HCT116 (cell line): ENCODE measurements at regions not wholly inside any gene's neighbourhood (a gene's known extent, or its start where the extent isn't known, plus 50 kb on each side); places are given as distances from the start of the nearest gene placed in this dataset.

Experiments
- ATAC-seq: fragments of 200-7000 bp; cut with Tn5 transposase; 2 replicates; pipeline ENCODE4 v1.9.1; 2020; ENCODE audit warnings: mild to moderate bottlenecking, moderate library complexity
- BruUV-seq: library from RNA; stranded (reverse); fragments of 400-500 nt; replicated peaks from 2 replicates; lab custom pipeline; 2021; lab: Mats Ljungman, UMichigan
- CTCF ChIA-PET: fragments of 300-600 bp; sonication (Branson Sonifier 250); formaldehyde crosslinking; loops from one replicate; lab custom pipeline; 2021; ENCODE audit warnings: antibody characterized with exemption; lab: Charles Lee
- POLR2A ChIA-PET: fragments of 300-600, 350-600 bp; sonication (Branson Sonifier 250); formaldehyde crosslinking; loops from one replicate; lab custom pipeline; 2021; ENCODE audit warnings: antibody characterized with exemption; lab: Charles Lee
- RAD21 ChIA-PET, 2 experiments: fragments of 300-600 bp; sonication (Branson Sonifier 250); formaldehyde crosslinking; loops; one replicate each; lab custom pipeline; 2023; ENCODE audit warnings: low total read pairs in 2 of 2; ENCODE audit not compliant: uncharacterized antibody in 2 of 2, unreplicated experiment in 2 of 2, low non-redundant PET in 1 of 2; lab: Charles Lee
- DNase-seq: peaks from one replicate; pipeline ENCODE4 v3.0.0-alpha.2; 2010; ENCODE audit warnings: low read depth, low spot score
- H2AFZ ChIP-seq: fragments of 200-600 bp; shearing (Covaris generic), sonication (generic); 2 replicates; pipeline ENCODE4 v1.6.1; 2017; ENCODE audit warnings: low read depth, mixed run types, mixed read lengths, antibody characterized with exemption, low read length; ENCODE audit not compliant: poor library complexity, severe bottlenecking
- H3K27ac ChIP-seq: 2 replicates; pipeline ENCODE4 v1.5.1; 2012; ENCODE audit warnings: low read depth, low read length
- H3K27me3 ChIP-seq: fragments of 200-600 bp; sonication (generic); 2 replicates; pipeline ENCODE4 v1.6.1; 2016; ENCODE audit warnings: mixed run types, low read length, mixed read lengths; ENCODE audit not compliant: insufficient read depth
- H3K36me3 ChIP-seq, 2 experiments: fragments of 200-500 bp in 1 of 2; fragments of 200-600 bp in 1 of 2; sonication (Bioruptor generic) in 1 of 2; sonication (generic) in 1 of 2; 2 replicates each; pipeline versions ENCODE4 v1.5.1 to v1.6.1; 2014 to 2016; ENCODE audit warnings: low read length in 2 of 2, inconsistent platforms in 1 of 2, mixed read lengths in 1 of 2, mixed run types in 1 of 2; ENCODE audit not compliant: insufficient read depth in 2 of 2, control insufficient read depth in 1 of 2
- H3K4me1 ChIP-seq, 2 experiments: fragments of 200-600 bp in 1 of 2; sonication (generic) in 1 of 2; 2 replicates each; pipeline versions ENCODE4 v1.5.1 to v1.6.1; 2012 to 2017; ENCODE audit warnings: low read length in 2 of 2, inconsistent platforms in 1 of 2, mild to moderate bottlenecking in 1 of 2, mixed read lengths in 1 of 2, mixed run types in 1 of 2, moderate library complexity in 1 of 2; ENCODE audit not compliant: insufficient read depth in 2 of 2, control insufficient read depth in 1 of 2
- H3K4me2 ChIP-seq: fragments of 200-600 bp; sonication (generic); 2 replicates; pipeline ENCODE4 v1.6.1; 2017; ENCODE audit warnings: mixed run types, low read length, mixed read lengths
- H3K4me3 ChIP-seq, 2 experiments: fragments of 200-600 bp in 1 of 2; sonication (generic) in 1 of 2; replicated peaks in 1 of 2; 2 replicates each; pipeline ENCODE4 v1.5.1; 2011 to 2016; ENCODE audit warnings: low read length in 2 of 2, control low read depth in 1 of 2, low read depth in 1 of 2, mild to moderate bottlenecking in 1 of 2, mixed read lengths in 1 of 2, mixed run types in 1 of 2
- H3K79me2 ChIP-seq: fragments of 200-600 bp; sonication (generic); 2 replicates; pipeline ENCODE4 v1.6.1; 2017; ENCODE audit warnings: mild to moderate bottlenecking, mixed run types, low read length, moderate library complexity, mixed read lengths; ENCODE audit not compliant: insufficient read depth
- H3K9ac ChIP-seq: fragments of 200-600 bp; sonication (generic); 2 replicates; pipeline ENCODE4 v1.6.1; 2016; ENCODE audit warnings: low read length, mixed read lengths
- H3K9me2 ChIP-seq: fragments of 200-600 bp; sonication (generic), shearing (Covaris generic); 2 replicates; pipeline ENCODE4 v1.6.1; 2017; ENCODE audit warnings: mixed run types, mild to moderate bottlenecking, moderate library complexity; ENCODE audit not compliant: insufficient read depth
- H3K9me3 ChIP-seq, 2 experiments: fragments of 200-500 bp in 1 of 2; fragments of 200-600 bp in 1 of 2; sonication (Bioruptor generic) in 1 of 2; sonication (generic) in 1 of 2; 2 replicates each; pipeline ENCODE4 v1.6.1; 2014 to 2017; ENCODE audit warnings: low read length in 2 of 2, mixed read lengths in 2 of 2, inconsistent platforms in 1 of 2, low read depth in 1 of 2, mild to moderate bottlenecking in 1 of 2, mixed run types in 1 of 2, moderate library complexity in 1 of 2; ENCODE audit not compliant: control insufficient read depth in 1 of 2, insufficient read depth in 1 of 2
- H4K20me1 ChIP-seq: fragments of 200-600 bp; sonication (generic), shearing (Covaris generic); 2 replicates; pipeline ENCODE4 v1.6.1; 2017; ENCODE audit warnings: mixed run types, mild to moderate bottlenecking, moderate library complexity; ENCODE audit not compliant: insufficient read depth
- CEBPB ChIP-seq: IDR thresholded peaks from 2 replicates; pipeline ENCODE4 v1.6.1; 2012; ENCODE audit warnings: low read depth
- CTCF ChIP-seq, 3 experiments: fragments of 200-600 bp in 1 of 3; sonication (generic) in 1 of 3; IDR thresholded peaks in 2 of 3; conservative IDR thresholded peaks in 1 of 3; 2 replicates each; pipeline ENCODE4 v1.5.1; 2012 to 2017; ENCODE audit warnings: low read depth in 2 of 3, low read length in 2 of 3, antibody characterized with exemption in 1 of 3, borderline replicate concordance in 1 of 3, control low read depth in 1 of 3, mild to moderate bottlenecking in 1 of 3, mixed read lengths in 1 of 3, mixed run types in 1 of 3, moderate library complexity in 1 of 3; ENCODE audit not compliant: insufficient read depth in 1 of 3
- EGR1 ChIP-seq: IDR thresholded peaks from 2 replicates; pipeline ENCODE4 v1.6.1; 2012; ENCODE audit warnings: low read depth
- FOSL1 ChIP-seq: IDR thresholded peaks from 2 replicates; pipeline ENCODE4 v1.6.1; 2012; ENCODE audit warnings: low read depth
- JUND ChIP-seq: IDR thresholded peaks from 2 replicates; pipeline ENCODE4 v1.6.1; 2012
- MAX ChIP-seq: IDR thresholded peaks from 2 replicates; pipeline ENCODE4 v1.6.1; 2012
- REST ChIP-seq: IDR thresholded peaks from 2 replicates; pipeline ENCODE4 v1.6.1; 2012; ENCODE audit warnings: low read depth
- SIN3A ChIP-seq: IDR thresholded peaks from 2 replicates; pipeline ENCODE4 v1.6.1; 2012; ENCODE audit warnings: low read depth
- SRF ChIP-seq: IDR thresholded peaks from 2 replicates; pipeline ENCODE4 v1.6.1; 2012; ENCODE audit warnings: low read depth
- TCF7L2 ChIP-seq: IDR thresholded peaks from 2 replicates; pipeline ENCODE4 v1.7.0; 2011; ENCODE audit warnings: borderline replicate concordance, inconsistent platforms; ENCODE audit not compliant: insufficient read depth, insufficient read length; ENCODE audit errors: extremely low read depth
- YY1 ChIP-seq: IDR thresholded peaks from 2 replicates; pipeline ENCODE4 v1.6.1; 2011; ENCODE audit warnings: low read length, low read depth, moderate library complexity, mild to moderate bottlenecking; ENCODE audit not compliant: insufficient replicate concordance; ENCODE audit errors: extremely low read depth
- ZBTB33 ChIP-seq: IDR thresholded peaks from 2 replicates; pipeline ENCODE4 v1.6.1; 2011; ENCODE audit warnings: mild to moderate bottlenecking, low read length, moderate library complexity; ENCODE audit not compliant: insufficient replicate concordance; ENCODE audit errors: extremely low read depth
- ZFX ChIP-seq: fragments of 450-650 bp; IDR thresholded peaks from 2 replicates; pipeline ENCODE4 v1.6.1; 2017
- intact Hi-C: fragments of 100-400 bp; cut with micrococcal nuclease; formaldehyde crosslinking; loops from 2 replicates; pipeline ENCODE4 v1.10.0; 2022

GRCh38 chr13:87533776-87534175, 137.4 kb upstream of the SLITRK5 start:
- TF ChIP-seq TCF7L2, result no peak
- TF ChIP-seq EGR1, result no peak
- no peak for TF ChIP-seq SIN3A
- TF ChIP-seq CEBPB, result no peak
- TF ChIP-seq CTCF (IDR thresholded peaks at IDR 0.05 in 2 of 3, conservative IDR thresholded peaks at IDR 0.05 in 1 of 3; ENCODE audit: borderline replicate concordance in 1 of 3, insufficient read depth in 1 of 3, low read depth in 2 of 3, low read length in 2 of 3), result no peak
- no peak for TF ChIP-seq FOSL1
- no peak for TF ChIP-seq JUND
- TF ChIP-seq SRF, result no peak
- TF ChIP-seq ZBTB33, result no peak
- no peak for TF ChIP-seq ZFX
- TF ChIP-seq MAX, result no peak
- TF ChIP-seq REST, result no peak
- TF ChIP-seq YY1, result no peak
- DNase-seq (no peak), ATAC-seq (no peak)
- H4K20me1 ChIP-seq, result no peaks in the 10 kb centered on the region
- no peak overlapping the region for H3K4me3 ChIP-seq
- no peaks in the 10 kb centered on the region for H3K27me3 ChIP-seq
- H3K4me2 ChIP-seq, result no peak overlapping the region
- no peaks in the 10 kb centered on the region for H3K9me3 ChIP-seq
- H3K79me2 ChIP-seq, result no peaks in the 10 kb centered on the region
- no peak overlapping the region for H2AFZ ChIP-seq
- ChIA-PET POLR2A (no interaction called here), CTCF (no interaction called here), RAD21 (no interaction called here)
- H3K9ac ChIP-seq, result no peak overlapping the region
- H3K9me2 ChIP-seq, result no peaks in the 10 kb centered on the region
- no peaks in the 10 kb centered on the region for H3K4me1 ChIP-seq
- intact Hi-C loops, result no loop called here
- H3K36me3 ChIP-seq, result no peaks in the 10 kb centered on the region
- no TSS peak for BruUV-seq
- H3K27ac ChIP-seq, result no peak overlapping the region
